ENCODE measurements at regions not wholly inside any gene's neighbourhood (a gene's known extent, or its start where the extent isn't known, plus 50 kb on each side); places are given as distances from the start of the nearest gene placed in this dataset.

- DNase-seq (ENCODE audit: low spot score), result no peak
Observed at GRCh38 chr11:109749476-109749875, 327.5 kb downstream of the C11orf87 start.

DNA sequence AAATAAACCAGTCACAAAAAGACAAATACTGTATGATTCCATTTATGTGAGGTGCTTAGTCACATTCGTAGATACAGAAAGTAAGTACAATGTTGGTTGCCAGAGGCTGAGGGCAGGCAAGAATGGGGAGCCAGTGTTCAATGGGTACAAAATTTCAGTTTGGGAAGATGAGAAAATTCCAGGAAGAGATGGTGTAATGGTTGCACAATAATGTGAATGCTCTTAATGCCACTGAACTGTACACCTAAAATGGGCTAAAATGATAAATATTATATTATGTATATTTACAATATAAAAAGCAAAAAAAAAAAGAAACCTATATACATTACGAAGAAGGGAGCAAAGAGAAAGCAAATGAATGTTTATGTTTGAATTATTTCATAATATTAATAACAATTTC is 329.0 kb downstream of the C11orf87 start:
- DNase-seq (ENCODE audit: low spot score), result no peak

GRCh38 chr11:109752212-109752825 is 330.3 kb downstream of the C11orf87 start:
- no peak for DNase-seq (ENCODE audit: low spot score)

DNA sequence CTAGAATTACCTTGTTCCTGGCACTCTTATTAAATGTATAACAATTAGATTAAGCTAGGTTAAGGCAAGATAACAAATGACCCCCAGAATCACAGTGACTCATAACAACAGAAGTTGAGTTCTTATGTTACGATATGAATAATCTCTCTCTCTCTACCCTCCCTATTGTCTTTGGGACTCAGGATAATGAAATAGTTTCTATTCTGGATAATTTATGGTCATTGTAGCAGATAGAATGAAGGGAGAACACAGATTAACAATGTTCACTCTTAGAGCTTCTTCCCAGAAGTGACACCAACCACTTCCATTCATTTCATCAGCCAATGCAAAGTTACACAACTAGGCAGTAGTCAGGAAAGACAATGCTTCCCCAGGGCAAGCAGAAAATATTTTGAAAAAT is 334.5 kb downstream of the C11orf87 start:
- DNase-seq (ENCODE audit: low spot score), result no peak

DNA sequence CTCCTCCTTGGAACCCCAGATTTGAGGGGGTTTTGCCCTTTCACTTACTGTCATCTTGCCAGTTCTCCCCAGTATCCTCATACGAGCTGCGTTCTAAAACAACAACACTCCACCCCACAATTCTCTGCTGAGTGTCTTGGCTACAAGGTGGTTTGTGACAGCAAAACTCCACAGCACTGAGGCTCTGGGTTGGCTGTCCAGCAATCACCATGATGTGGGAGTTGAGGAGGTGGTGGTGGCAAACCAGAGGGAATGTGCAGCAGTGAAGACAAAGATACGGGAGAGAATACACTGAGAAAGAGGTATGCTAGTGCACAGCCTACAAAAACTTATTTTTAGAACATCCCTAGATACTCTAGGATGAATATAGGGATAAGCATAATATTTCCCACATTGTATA is 335.0 kb downstream of the C11orf87 start:
- DNase-seq (ENCODE audit: low spot score), result no peak

DNA sequence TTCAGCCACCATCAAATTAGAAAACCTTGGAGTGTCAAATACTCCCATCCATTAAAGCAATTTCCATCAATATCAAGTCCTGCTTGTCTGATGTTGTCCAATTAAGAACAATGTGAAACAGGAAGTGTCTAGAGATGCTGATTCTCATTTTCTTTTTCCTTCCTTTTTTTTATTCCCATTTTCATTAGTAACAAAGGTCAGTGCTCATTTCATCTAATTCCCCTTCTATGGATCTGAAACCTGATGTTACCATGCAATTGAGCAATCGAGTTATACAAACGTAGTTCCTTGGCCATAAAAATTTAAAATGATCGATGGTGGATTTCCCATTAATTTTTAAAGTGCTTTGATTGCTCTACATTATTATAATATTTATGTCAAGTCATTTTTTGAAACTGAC is 330.6 kb upstream of the ZC3H12C start:
- no peak for DNase-seq (ENCODE audit: low spot score)

DNA sequence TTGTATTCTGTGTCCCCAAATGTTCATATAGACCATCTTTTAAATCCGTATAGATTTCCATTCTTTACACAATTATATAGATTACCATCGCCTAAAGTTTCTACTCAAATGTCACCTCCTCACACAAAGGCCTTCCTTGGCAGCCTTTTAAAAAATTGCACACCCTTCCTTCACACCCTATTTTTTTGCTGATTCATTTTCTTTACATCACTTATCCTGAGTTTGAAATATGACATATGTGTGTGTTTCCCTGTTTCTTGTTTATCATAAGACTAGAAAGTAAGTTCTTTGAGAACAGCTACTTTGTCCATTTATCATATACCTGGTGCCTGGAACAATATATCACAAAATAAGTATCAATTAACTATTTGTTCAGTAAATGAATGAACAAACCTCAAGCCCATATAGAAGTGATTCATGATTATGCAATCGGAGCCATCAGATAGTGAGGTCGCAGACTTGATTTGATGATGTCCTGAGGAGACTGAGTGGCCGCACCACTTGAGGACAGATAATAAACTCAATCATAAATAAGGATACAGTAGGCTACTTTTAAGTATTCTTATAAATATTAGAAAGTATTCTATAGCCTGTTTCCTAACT is 327.4 kb upstream of the ZC3H12C start:
- DNase-seq (ENCODE audit: low spot score), result no peak

DNA sequence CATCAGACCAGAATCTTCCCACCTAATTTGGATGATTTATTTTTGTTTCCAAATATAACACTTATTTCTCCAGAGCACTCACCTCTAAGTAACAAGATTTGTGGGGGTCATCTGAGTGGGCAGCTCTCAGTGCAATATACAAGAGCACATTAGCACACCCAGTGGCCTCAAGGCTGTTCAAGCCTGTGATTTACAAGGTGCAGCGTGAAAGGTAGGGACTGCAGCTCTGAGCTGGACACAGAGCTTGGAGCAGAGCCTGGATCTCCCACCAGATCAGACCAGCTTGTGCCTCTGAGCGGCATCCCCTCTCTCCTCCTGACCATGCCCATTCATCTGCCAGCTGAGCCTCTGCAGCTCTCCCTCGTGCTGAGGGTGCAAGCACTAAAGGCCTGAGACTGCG is 323.3 kb upstream of the ZC3H12C start:
- no peak for DNase-seq (ENCODE audit: low spot score)

DNA sequence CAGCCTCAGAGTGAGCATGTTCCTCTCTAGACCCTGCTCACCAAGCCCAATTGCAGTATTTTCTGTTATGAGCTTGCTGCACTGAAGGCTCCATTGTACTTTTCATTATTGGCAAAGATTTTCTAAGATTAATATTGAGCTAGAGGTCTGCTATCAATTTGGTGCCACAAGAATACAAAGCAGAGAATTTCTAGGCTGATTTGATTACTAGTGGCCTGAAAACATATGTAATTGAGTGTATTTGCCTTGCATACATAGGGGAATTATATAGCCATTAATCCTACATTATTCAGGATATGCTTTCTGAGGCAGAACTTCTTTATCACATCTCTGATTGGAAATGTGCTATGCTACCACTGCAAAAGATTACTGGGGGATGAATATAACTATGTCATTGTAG is 322.9 kb upstream of the ZC3H12C start:
- DNase-seq (ENCODE audit: low spot score), result no peak

DNA sequence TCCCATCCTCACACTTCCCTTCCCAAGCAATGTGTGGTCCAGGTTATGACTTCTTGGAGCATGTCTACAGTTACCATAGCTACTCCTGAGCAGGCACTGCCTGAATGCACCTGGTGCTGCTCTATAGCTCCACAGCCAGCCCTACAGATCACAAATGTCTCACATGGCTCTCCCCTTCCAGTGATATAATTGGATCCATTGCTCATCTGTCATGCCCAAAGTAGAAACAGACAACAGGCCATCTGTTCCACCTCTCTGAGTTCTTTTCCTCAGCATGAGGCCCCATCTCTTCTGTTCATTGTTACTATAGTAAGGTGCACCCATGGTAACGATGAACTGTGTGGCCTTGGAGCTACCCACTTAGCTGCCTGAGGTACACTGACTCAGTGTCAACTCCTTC is 320.3 kb upstream of the ZC3H12C start:
- DNase-seq (ENCODE audit: low spot score), result no peak

- DNase-seq (ENCODE audit: low spot score), result no peak
Observed at GRCh38 chr11:109775686-109776085, 317.5 kb upstream of the ZC3H12C start.

GRCh38 chr11:109783014-109783413 is 310.2 kb upstream of the ZC3H12C start:
- no peak for DNase-seq (ENCODE audit: low spot score)

DNA sequence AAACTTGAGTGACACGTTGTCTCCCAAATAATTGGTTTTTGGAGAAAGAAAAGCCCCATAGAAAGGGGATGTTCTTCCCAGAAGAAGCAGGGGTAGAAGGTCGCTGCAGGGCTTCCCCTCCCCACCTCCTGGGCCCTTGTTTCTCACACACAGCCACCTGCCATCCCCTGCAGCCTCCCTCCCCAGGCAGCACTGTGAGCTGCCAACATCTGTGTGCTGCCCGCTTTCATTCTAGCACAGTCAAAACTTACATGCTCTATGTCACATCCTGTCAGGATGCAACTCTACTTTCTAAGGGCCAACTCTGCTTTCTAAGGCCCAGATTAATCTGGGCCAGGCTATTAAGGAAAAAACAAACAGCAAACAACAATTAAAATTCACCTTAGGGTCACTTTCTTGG is 309.4 kb upstream of the ZC3H12C start:
- DNase-seq (ENCODE audit: low spot score), result no peak

DNA sequence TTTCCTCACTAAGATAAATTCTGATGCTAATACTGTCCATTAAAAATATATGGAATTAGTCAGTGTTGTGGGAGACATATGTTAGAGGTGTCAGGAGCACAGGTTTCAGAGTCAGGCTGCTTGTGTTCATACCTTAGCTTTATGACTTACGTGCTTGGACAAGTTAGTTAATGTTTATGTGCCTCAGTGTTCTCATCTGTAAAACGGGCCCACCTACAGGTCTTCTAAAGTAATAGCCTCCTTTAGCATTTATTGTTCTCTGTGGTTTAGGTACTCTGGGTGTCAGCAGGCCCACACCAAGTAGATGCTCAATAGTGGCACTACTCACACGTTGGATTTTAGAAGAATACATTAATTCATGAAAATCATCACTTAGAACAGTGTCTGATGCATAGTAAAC is 308.7 kb upstream of the ZC3H12C start:
- no peak for DNase-seq (ENCODE audit: low spot score)

GRCh38 chr11:109785198-109785597 is 308.0 kb upstream of the ZC3H12C start:
- DNase-seq (ENCODE audit: low spot score), result no peak

DNA sequence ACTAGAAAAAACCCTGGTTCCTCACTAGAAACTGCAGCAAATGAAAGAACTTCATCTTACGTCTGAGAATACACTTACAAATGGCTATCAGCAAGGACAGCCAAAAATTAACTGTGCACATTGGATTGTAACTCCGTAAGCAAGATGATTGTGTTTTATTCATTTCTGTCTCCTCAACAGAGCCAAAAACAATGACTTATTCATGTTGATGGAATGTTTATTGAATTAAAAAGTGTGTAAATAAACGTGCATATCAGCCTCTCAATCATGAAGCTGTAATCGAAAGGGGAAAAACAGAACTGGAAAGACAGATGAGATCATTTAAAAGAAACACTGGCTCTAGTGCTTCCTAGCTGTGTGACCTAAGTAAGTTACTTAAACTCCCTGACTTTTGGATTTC is 307.5 kb upstream of the ZC3H12C start:
- no peak for DNase-seq (ENCODE audit: low spot score)

- no peak for DNase-seq (ENCODE audit: low spot score)
Observed at GRCh38 chr11:109788948-109789490, 304.2 kb upstream of the ZC3H12C start.

- DNase-seq (ENCODE audit: low spot score), result no peak
Observed at GRCh38 chr11:109789901-109790300, 303.3 kb upstream of the ZC3H12C start.

DNA sequence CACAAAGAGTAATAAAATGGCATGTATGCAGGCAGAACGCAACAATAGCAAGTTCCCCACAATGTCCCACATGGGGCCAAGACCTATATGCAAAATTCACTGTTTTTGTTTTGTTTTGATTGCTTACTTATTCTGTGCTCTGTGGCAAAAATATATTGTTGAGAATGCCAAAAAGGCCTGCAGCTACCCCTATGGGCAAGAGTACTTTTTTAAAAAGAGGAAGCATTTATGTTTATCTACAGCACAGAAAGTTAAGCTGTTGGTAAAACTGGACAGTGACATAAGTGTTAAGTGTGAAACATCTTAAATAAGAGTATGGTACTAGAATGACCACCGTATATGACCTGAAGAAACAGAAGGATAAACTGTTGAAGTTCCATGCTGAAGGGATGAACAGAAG is 301.9 kb upstream of the ZC3H12C start:
- DNase-seq (ENCODE audit: low spot score), result no peak

DNA sequence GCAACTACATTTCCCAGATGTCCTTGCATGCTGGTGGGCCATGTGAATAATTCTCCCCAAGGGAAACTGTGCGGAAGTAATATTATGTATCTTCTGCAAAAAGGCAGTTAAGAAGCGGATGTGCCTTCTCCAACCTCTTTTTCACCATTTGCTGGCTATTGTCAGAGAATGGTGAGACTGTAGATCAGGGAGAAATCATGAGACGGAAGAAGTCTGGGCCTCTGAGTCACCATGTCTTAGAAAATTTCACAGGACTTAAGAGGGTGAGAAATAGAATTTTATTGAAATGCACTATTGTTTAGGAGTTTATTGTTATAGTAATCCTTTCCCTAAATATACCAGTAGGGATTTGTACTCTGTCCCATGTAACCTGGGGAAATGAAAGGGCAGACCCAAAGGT is 298.7 kb upstream of the ZC3H12C start:
- no peak for DNase-seq (ENCODE audit: low spot score)

DNA sequence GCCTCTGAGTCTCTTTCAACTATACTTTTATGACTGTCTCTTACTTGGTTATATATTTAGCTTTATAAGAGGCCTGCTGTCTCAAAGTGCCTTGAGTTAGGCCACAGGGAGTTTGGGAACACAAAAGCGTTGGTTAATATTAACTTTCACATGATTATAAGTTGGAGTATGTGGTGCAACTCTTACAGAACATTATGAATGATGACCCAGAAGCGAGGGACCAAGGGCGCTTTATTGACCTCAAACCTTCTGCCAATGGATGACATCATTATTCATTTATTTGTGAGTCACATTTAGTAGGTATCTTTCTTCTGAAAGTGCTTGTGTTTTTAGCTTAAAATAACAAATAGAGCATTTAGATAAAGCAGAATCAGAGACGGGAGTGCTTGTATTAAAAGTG is 298.0 kb upstream of the ZC3H12C start:
- no peak for DNase-seq (ENCODE audit: low spot score)

DNA sequence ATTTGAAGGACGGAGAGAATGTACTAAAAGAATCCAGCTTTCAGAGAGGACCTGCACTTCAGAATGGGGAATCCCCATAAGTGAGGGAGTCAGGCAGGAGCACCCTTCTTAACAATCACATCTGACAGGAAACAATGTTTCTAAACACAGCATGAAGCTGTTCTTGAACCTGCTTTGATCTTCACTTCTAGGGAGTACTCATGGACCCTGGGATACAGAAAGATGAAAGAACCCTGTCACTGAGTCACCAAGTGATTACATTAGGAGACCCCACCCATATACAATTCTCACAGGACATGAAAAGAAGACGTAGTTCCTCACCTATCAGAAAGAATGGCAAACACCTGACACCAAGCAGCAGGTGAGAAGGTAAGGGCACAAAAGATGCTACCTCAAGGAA is 296.9 kb upstream of the ZC3H12C start:
- DNase-seq (ENCODE audit: low spot score), result no peak

- no peak for DNase-seq (ENCODE audit: low spot score)
Observed at GRCh38 chr11:109798521-109798920, 294.7 kb upstream of the ZC3H12C start.

DNA sequence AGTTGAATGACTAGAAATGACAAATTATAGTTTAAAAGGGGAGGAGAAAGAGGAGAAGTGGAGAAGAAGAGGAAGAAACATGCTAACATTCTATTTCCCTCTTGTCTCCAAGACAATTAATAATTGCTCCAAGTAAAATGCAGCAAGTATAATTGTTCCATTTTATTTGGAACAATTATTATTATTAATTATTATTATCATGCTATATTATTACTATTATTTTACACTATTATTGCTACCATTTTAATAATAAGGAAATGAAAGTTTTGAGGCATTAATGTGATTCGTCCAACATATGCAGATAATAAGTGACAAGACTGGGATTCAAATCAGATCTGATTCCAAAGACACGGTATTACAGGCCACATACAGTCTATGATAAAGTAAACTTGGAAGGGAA is 293.6 kb upstream of the ZC3H12C start:
- DNase-seq (ENCODE audit: low spot score), result no peak
